Right atrium auricular region (tissue), 2 donors: ENCODE measurements at regions not wholly inside any gene's neighbourhood (a gene's known extent, or its start where the extent isn't known, plus 50 kb on each side); places are given as distances from the start of the nearest gene placed in this dataset.

ENCODE experiments used
- DNase-seq: peaks from one replicate; pipeline ENCODE4 v3.0.0-alpha.2; 2019; ENCODE audit warnings: low spot score
- H3K27ac ChIP-seq, 2 donors: fragments of 200-600 bp; sonication (generic); 1 replicate in 1 of 2; 2 replicates in 1 of 2; pipeline ENCODE4 v1.5.1; 2016 to 2019
- H3K27me3 ChIP-seq, 2 donors: fragments of 200-600 bp; sonication (generic); one replicate each; pipeline versions ENCODE4 v1.5.1 to v1.6.0; 2017 to 2019
- H3K36me3 ChIP-seq: fragments of 200-600 bp; sonication (generic); one replicate; pipeline ENCODE4 v1.5.1; 2016
- H3K4me1 ChIP-seq, 2 donors: fragments of 200-600 bp; sonication (generic); one replicate each; pipeline versions ENCODE4 v1.5.1 to v1.6.0; 2017 to 2019
- H3K4me3 ChIP-seq, 2 donors: fragments of 200-600 bp; sonication (generic); 1 replicate in 1 of 2; 2 replicates in 1 of 2; pipeline ENCODE4 v1.5.1; 2017 to 2019; ENCODE audit warnings: mild to moderate bottlenecking in 1 of 2, moderate library complexity in 1 of 2
- H3K9me3 ChIP-seq, 2 donors: fragments of 200-600 bp; sonication (generic); one replicate each; pipeline ENCODE4 v1.5.1; 2019
- CTCF ChIP-seq, 2 donors: fragments of 200-600 bp; sonication (generic); IDR thresholded peaks; one replicate each; pipeline ENCODE4 v1.5.1; 2019; ENCODE audit warnings: antibody characterized with exemption in 2 of 2

DNA sequence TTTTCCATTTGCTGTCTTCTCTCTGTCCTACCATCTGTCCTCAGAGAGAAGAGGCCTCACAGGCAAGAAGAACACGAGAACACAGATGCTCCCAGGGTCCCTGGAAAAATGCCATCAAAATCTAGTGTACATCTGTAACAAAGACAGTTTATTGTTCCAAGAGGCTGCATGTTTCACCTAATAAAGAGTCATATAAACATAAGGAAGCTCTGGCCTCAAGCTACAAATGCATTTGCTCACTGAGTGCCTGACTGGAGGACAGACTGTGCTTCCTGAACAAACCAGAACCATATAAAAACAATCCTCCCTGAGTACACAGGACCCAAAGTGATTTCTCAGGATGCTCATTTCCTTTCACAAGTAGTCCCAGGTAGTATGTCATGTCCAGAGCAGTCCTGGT is 76.3 kb upstream of the SLC44A3 start:
- H3K9me3 ChIP-seq, result no peaks in the 10 kb centered on the region
- no peak overlapping the region for H3K27ac ChIP-seq
- no peaks in the 10 kb centered on the region for H3K27me3 ChIP-seq
- no peak for DNase-seq
- H3K36me3 ChIP-seq, result no peaks in the 10 kb centered on the region
- TF ChIP-seq CTCF (IDR thresholded peaks at IDR 0.05), result no peak
- no peak overlapping the region for H3K4me3 ChIP-seq
- H3K4me1 ChIP-seq, result peaks cover 0 to 13% of the 10 kb centered on the region in 2 donors

DNA sequence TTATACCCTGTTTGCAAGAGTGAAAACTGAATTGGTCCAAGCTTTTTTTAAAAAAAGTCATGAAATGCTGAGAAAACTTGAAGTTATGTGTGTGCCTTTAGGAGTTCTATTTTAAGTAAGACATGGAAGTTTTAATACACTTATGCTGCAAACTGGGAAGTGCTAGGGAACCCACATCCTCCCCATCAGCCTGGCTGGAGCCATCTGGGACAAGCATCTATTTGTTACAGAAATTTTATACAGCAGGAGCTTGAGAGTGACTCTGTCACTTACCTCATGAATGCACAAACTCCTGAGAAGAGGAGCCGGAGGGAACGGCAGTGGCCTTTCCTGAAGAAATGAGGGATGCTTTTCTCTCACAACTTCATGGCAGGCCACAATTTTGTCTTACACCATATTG is 78.2 kb upstream of the SLC44A3 start:
- DNase-seq, result no peak
- Histone ChIP-seq H3K36me3 (no peaks in the 10 kb centered on the region), H3K4me1 (peaks cover 0 to 17% of the 10 kb centered on the region in 2 donors), H3K9me3 (no peaks in the 10 kb centered on the region), H3K4me3 (no peak overlapping the region), H3K27me3 (no peaks in the 10 kb centered on the region), H3K27ac (no peak overlapping the region)
- TF ChIP-seq CTCF (IDR thresholded peaks at IDR 0.05), result no peak

- H3K9me3 ChIP-seq, result no peaks in the 10 kb centered on the region
- H3K4me3 ChIP-seq, result no peak overlapping the region
- H3K4me1 ChIP-seq, result peaks cover 0 to 20% of the 10 kb centered on the region in 2 donors
- H3K27ac ChIP-seq, result no peak overlapping the region
- H3K27me3 ChIP-seq, result no peaks in the 10 kb centered on the region
- no peak for DNase-seq
- TF ChIP-seq CTCF (IDR thresholded peaks at IDR 0.05), result no peak
- H3K36me3 ChIP-seq, result no peaks in the 10 kb centered on the region
Observed at GRCh38 chr1:94741510-94741909, 78.6 kb upstream of the SLC44A3 start.

DNA sequence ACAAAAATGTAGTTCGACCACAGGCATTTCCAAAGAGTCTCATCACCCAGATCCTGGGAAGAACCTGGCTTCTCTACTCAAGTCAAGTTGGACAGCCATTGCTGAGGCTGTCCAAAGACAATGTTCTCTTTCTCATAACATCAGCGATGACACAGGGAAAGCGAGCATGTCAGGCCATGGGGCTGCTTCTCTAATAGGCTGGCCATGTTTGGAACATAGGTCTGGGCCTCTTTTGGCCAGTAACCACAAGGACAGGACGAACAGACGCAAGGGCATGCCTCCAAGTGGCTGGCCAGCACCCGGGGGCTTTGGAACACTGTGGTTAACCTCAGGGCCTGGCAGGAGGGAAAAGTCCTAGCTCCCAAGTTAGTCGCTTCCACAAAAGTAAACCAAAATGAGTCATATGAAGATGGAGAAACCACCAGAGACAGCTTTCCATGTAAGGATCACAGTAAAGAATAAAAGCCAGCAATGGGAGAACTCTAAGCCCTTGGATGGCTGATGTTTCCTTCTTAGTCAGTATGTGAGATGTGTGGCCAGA is 80.6 kb upstream of the SLC44A3 start:
- H3K9me3 ChIP-seq, result no peaks in the 10 kb centered on the region
- no peak for TF ChIP-seq CTCF (IDR thresholded peaks at IDR 0.05)
- H3K27ac ChIP-seq, result no peak overlapping the region
- peaks cover 0 to 32% of the 10 kb centered on the region in 2 donors for H3K4me1 ChIP-seq
- H3K4me3 ChIP-seq, result no peak overlapping the region
- no peaks in the 10 kb centered on the region for H3K27me3 ChIP-seq
- no peaks in the 10 kb centered on the region for H3K36me3 ChIP-seq
- no peak for DNase-seq

- Histone ChIP-seq H3K36me3 (no peaks in the 10 kb centered on the region), H3K9me3 (no peaks in the 10 kb centered on the region), H3K27ac (no peak overlapping the region), H3K27me3 (no peaks in the 10 kb centered on the region), H3K4me1 (peaks cover 0 to 32% of the 10 kb centered on the region in 2 donors), H3K4me3 (no peak overlapping the region)
- no peak for TF ChIP-seq CTCF (IDR thresholded peaks at IDR 0.05)
- no peak for DNase-seq
Observed at GRCh38 chr1:94738371-94738770, 81.8 kb upstream of the SLC44A3 start.
